HG03025 (cell line): ENCODE measurements at regions not wholly inside any gene's neighbourhood (a gene's known extent, or its start where the extent isn't known, plus 50 kb on each side); places are given as distances from the start of the nearest gene placed in this dataset.
A peak's percentile ranks its signal among the peaks of the same experiment; 100 is the strongest.
"Not testable (repeated sequence)": the region's sequence is repeated elsewhere in the genome, so short reads cannot be mapped to it uniquely, and the experiment has no call there.

ENCODE experiments used
- ATAC-seq: cut with Tn5 transposase; IDR thresholded peaks from one replicate; pipeline ENCODE4 v1.9.1; 2021; ENCODE audit warnings: mild to moderate bottlenecking, moderate library complexity; ENCODE audit not compliant: unreplicated experiment, low FRiP score

- no peak for ATAC-seq
Measured at GRCh38 chr10:33102071-33102470, 144.0 kb upstream of the ITGB1 start.

GRCh38 chr10:33101392-33101787, 143.4 kb upstream of the ITGB1 start:
- ATAC-seq = no peak

GRCh38 chr10:33100781-33101391, 142.9 kb upstream of the ITGB1 start:
- ATAC-seq = no peak

GRCh38 chr10:33099748-33100147, 141.7 kb upstream of the ITGB1 start:
- ATAC-seq = no peak

GRCh38 chr10:33098951-33099663, 141.1 kb upstream of the ITGB1 start:
- no peak for ATAC-seq

- peak; percentile 84 for ATAC-seq
Measured at GRCh38 chr10:33095867-33096815, 138.1 kb upstream of the ITGB1 start.

GRCh38 chr10:33094263-33095051, 136.4 kb upstream of the ITGB1 start:
- ATAC-seq = no peak

- no peak for ATAC-seq
Measured at GRCh38 chr10:33093362-33093761, 135.3 kb upstream of the ITGB1 start.

GRCh38 chr10:33092596-33092995, 134.6 kb upstream of the ITGB1 start:
- no peak for ATAC-seq

GRCh38 chr10:33091201-33091600, 133.2 kb upstream of the ITGB1 start:
- ATAC-seq = no peak

- ATAC-seq = no peak
Measured at GRCh38 chr10:33088990-33089389, 131.0 kb upstream of the ITGB1 start.

GRCh38 chr10:33087922-33088321, 129.9 kb upstream of the ITGB1 start:
- ATAC-seq = no peak

GRCh38 chr10:33087152-33087551, 129.1 kb upstream of the ITGB1 start:
- ATAC-seq = no peak

- ATAC-seq = no peak
Measured at GRCh38 chr10:33086100-33086499, 128.1 kb upstream of the ITGB1 start.

GRCh38 chr10:33085313-33085833, 127.3 kb upstream of the ITGB1 start:
- ATAC-seq = no peak

- ATAC-seq = no peak
Measured at GRCh38 chr10:33084453-33084852, 126.4 kb upstream of the ITGB1 start.

GRCh38 chr10:33082373-33082895, 124.4 kb upstream of the ITGB1 start:
- ATAC-seq = no peak

- ATAC-seq = not testable (repeated sequence)
Measured at GRCh38 chr10:33080467-33080866, 122.4 kb upstream of the ITGB1 start.

- no peak for ATAC-seq
Measured at GRCh38 chr10:33074443-33074842, 116.4 kb upstream of the ITGB1 start.
